ENCODE measurements at regions not wholly inside any gene's neighbourhood (a gene's known extent, or its start where the extent isn't known, plus 50 kb on each side); places are given as distances from the start of the nearest gene placed in this dataset.

DNA sequence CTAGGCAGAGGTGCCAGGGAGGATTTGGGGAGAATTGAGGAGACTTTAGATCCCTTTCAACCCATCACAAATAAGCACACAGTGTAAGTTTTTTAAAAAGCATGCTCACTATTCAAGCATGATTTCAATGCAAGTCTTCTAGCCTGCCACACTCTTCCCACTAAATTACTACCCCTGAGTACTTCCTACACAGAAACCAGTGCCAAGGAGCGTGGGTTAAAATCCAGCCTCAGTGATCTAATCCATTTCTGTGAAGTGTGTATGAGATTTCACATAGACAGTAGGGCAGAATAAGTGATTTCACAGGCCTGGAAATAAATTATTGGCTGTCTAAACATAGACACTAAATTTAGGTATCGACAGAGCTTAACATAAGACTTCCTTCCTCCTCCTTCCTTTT lies 142.9 kb upstream of the ATP1B1 start:
- H3K27me3 ChIP-seq: no peaks in the 10 kb centered on the region
- no peak for DNase-seq (ENCODE audit: low spot score in 2 of 2)
- no peak overlapping the region for H3K27ac ChIP-seq
- TF ChIP-seq POLR2A (IDR thresholded peaks at IDR 0.05) (no peak), CTCF (IDR thresholded peaks at IDR 0.05) (no peak), EP300 (IDR thresholded peaks at IDR 0.05) (no peak)
- H3K36me3 ChIP-seq: no peaks in the 10 kb centered on the region
- H3K9me3 ChIP-seq: no peaks in the 10 kb centered on the region
- 73 to 85% methylated on average over 2 of the region's 2 CpGs for WGBS, 2 donors
- no peaks in the 10 kb centered on the region for H3K4me1 ChIP-seq
- H3K4me3 ChIP-seq: no peak overlapping the region

- Histone ChIP-seq H3K27me3 (no peaks in the 10 kb centered on the region), H3K36me3 (no peaks in the 10 kb centered on the region), H3K9me3 (no peaks in the 10 kb centered on the region), H3K4me3 (no peak overlapping the region), H3K27ac (no peak overlapping the region), H3K4me1 (no peaks in the 10 kb centered on the region)
- 81 to 96% methylated on average over 3 of the region's 3 CpGs for WGBS, 2 donors
- no peak for TF ChIP-seq EP300 (IDR thresholded peaks at IDR 0.05)
- TF ChIP-seq CTCF (IDR thresholded peaks at IDR 0.05): no peak
- no peak for TF ChIP-seq POLR2A (IDR thresholded peaks at IDR 0.05)
- no peak for DNase-seq (ENCODE audit: low spot score in 2 of 2)
These were observed 142.0 kb upstream of the ATP1B1 start for GRCh38 chr1:168964478-168964877.

DNA sequence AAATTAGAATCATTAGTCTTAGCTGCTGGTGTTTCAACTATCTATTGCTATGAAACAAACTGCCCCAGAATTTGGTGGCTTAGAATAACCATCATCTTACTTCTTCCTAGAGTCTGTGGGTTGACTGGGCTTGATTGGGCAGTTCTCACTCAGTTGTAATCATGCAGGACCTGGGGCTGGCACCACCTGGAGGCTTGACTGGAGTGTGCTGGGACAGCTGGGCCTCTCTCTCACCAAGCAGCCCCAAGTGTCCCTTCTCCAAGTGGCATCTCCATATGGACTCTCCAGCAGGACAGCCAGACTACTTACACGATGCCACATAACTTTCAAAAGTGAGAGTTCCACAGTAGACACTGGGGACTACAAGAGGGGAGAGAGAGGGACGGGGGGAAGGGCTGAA lies 140.3 kb upstream of the ATP1B1 start:
- no peaks in the 10 kb centered on the region for H3K36me3 ChIP-seq
- H3K4me3 ChIP-seq: no peak overlapping the region
- no peak overlapping the region for H3K27ac ChIP-seq
- DNase-seq (ENCODE audit: low spot score in 2 of 2): no peak
- H3K4me1 ChIP-seq: peaks cover 0 to 4% (median 0%) of the 10 kb centered on the region in 4 donors
- no peak for TF ChIP-seq CTCF (IDR thresholded peaks at IDR 0.05)
- no peak for TF ChIP-seq POLR2A (IDR thresholded peaks at IDR 0.05)
- TF ChIP-seq EP300 (IDR thresholded peaks at IDR 0.05): no peak
- H3K27me3 ChIP-seq: no peaks in the 10 kb centered on the region
- WGBS, 2 donors: 87 to 90% methylated on average over 2 of the region's 2 CpGs
- H3K9me3 ChIP-seq: no peaks in the 10 kb centered on the region

- peaks cover 0 to 8% (median 0%) of the 10 kb centered on the region in 4 donors for H3K4me1 ChIP-seq
- TF ChIP-seq EP300 (IDR thresholded peaks at IDR 0.05) (no peak), CTCF (IDR thresholded peaks at IDR 0.05) (no peak), POLR2A (IDR thresholded peaks at IDR 0.05) (no peak)
- no peak for DNase-seq (ENCODE audit: low spot score in 2 of 2)
- no peak overlapping the region for H3K27ac ChIP-seq
- 86 to 92% methylated on average over 2 of the region's 2 CpGs for WGBS, 2 donors
- no peak overlapping the region for H3K4me3 ChIP-seq
- no peaks in the 10 kb centered on the region for H3K27me3 ChIP-seq
- no peaks in the 10 kb centered on the region for H3K36me3 ChIP-seq
- H3K9me3 ChIP-seq: no peaks in the 10 kb centered on the region
These were observed 139.9 kb upstream of the ATP1B1 start for GRCh38 chr1:168966636-168967035.

DNA sequence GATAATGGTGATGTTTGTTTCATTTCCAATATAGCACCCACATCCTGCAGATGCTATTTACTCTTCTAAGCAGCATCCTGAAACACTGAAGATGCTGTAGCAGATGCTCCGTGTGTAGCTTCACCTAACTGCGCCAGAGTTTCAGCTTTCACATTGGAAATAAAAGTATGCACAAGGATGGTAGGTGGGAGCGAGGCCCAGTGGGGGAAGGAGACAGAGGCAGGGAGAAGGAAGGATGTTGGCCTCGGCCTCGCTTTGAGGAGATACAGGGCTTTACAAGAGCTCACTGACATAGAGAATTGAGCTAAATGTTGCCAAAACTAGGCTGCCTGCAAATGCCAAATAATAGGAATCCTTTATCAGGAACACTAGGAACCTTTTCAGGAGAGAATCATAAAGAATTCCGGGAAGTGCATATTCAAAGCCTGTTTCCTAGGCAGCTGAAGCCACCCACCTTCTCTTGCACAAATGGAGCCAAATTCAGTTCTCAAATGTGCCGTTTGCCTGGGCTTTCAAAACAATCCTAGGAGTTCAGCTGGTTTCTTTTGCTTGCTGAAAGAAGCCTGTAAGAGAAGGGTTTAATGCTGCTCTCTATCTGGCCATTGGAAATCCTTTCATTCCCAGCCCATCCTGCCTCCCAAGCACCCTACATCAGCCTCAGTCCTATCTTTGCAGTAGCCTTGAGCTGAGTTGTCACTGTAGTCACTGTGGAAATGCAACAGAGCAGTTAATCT lies 135.4 kb upstream of the ATP1B1 start:
- no peaks in the 10 kb centered on the region for H3K36me3 ChIP-seq
- no peaks in the 10 kb centered on the region for H3K27me3 ChIP-seq
- H3K27ac ChIP-seq: no peak overlapping the region
- H3K9me3 ChIP-seq: no peaks in the 10 kb centered on the region
- no peak overlapping the region for H3K4me3 ChIP-seq
- TF ChIP-seq POLR2A (IDR thresholded peaks at IDR 0.05) (no peak), CTCF (IDR thresholded peaks at IDR 0.05) (no peak), EP300 (IDR thresholded peaks at IDR 0.05) (no peak)
- H3K4me1 ChIP-seq: peaks cover 0 to 8% (median 0%) of the 10 kb centered on the region in 4 donors
- no peak for DNase-seq (ENCODE audit: low spot score in 2 of 2)
- 57 to 59% methylated on average over 7 of the region's 7 CpGs for WGBS, 2 donors

All from tibial nerve (tissue), 4 donors.